GM12878 (cell line): ENCODE measurements at regions not wholly inside any gene's neighbourhood (a gene's known extent, or its start where the extent isn't known, plus 50 kb on each side); places are given as distances from the start of the nearest gene placed in this dataset.

ENCODE experiments used
- ATAC-seq: fragments of 200-7000 bp; cut with Tn5 transposase; 3 replicates; pipeline ENCODE4 v1.9.1; 2020; ENCODE audit warnings: mild to moderate bottlenecking, moderate library complexity
- BruUV-seq: library from RNA; stranded (reverse); fragments of 400-500 nt; replicated peaks from 2 replicates; lab custom pipeline; 2021; lab: Mats Ljungman, UMichigan
- CTCF ChIA-PET: fragments of 300-600 bp; sonication (Branson Sonifier 250); formaldehyde crosslinking; extraction: SDS; loops from one replicate; lab custom pipeline; 2021; ENCODE audit warnings: inconsistent platforms; lab: Yijun Ruan, JAX
- POLR2A ChIA-PET: fragments of 350-600 bp; formaldehyde crosslinking; extraction: SDS; loops from one replicate; lab custom pipeline; 2021; ENCODE audit warnings: inconsistent platforms; lab: Charles Lee
- RAD21 ChIA-PET: fragments of 300-600 bp; sonication (Branson Sonifier 250); formaldehyde crosslinking; loops from one replicate; lab custom pipeline; 2023; ENCODE audit warnings: antibody characterized with exemption; ENCODE audit not compliant: unreplicated experiment; lab: Charles Lee
- SMC1A ChIA-PET: fragments of 300-600 bp; sonication (Branson Sonifier 250); formaldehyde crosslinking; loops from one replicate; lab custom pipeline; 2023; ENCODE audit not compliant: unreplicated experiment, uncharacterized antibody; lab: Charles Lee
- DNase-seq: peaks from one replicate; pipeline ENCODE4 v3.0.0-alpha.2; 2011; ENCODE audit warnings: low read depth, low spot score
- FAIRE-seq: peaks from 3 replicates; lab custom pipeline; 2011; peaks lifted over from hg19 to GRCh38; lab: Jason Lieb, UNC
- H2AFZ ChIP-seq: 2 replicates; pipeline ENCODE4 v1.6.0; 2011; ENCODE audit warnings: low read depth, low read length, control low read depth; ENCODE audit not compliant: control insufficient read depth
- H3K27ac ChIP-seq: 2 replicates; pipeline ENCODE4 v1.5.1; 2011; ENCODE audit warnings: control low read depth; ENCODE audit not compliant: control insufficient read depth, insufficient read depth
- H3K27me3 ChIP-seq, 2 experiments: replicated peaks in 1 of 2; 2 replicates each; pipeline versions ENCODE4 v1.6.0 to v1.6.1; 2011; ENCODE audit warnings: low read length in 1 of 2; ENCODE audit not compliant: control insufficient read depth in 2 of 2, insufficient read depth in 2 of 2
- H3K36me3 ChIP-seq, 2 experiments: 2 replicates each; pipeline ENCODE4 v1.5.1; 2011; ENCODE audit warnings: low read length in 1 of 2; ENCODE audit not compliant: control insufficient read depth in 2 of 2, insufficient read depth in 2 of 2
- H3K4me1 ChIP-seq: 2 replicates; pipeline ENCODE4 v1.6.1; 2011; ENCODE audit warnings: mild to moderate bottlenecking, low read length, moderate library complexity, mixed read lengths; ENCODE audit not compliant: control insufficient read depth, insufficient read depth
- H3K4me2 ChIP-seq: 2 replicates; pipeline ENCODE4 v1.6.0; 2011; ENCODE audit warnings: control low read depth; ENCODE audit not compliant: control insufficient read depth, insufficient read depth
- H3K4me3 ChIP-seq: fragments of 200-600 bp; sonication (generic); 2 replicates; pipeline ENCODE4 v1.5.1; 2016
- H3K79me2 ChIP-seq: 2 replicates; pipeline ENCODE4 v1.6.0; 2011; ENCODE audit warnings: low read length; ENCODE audit not compliant: control insufficient read depth, insufficient read depth
- H3K9ac ChIP-seq: 2 replicates; pipeline ENCODE4 v1.8.0; 2011; ENCODE audit warnings: low read length, control low read depth, mixed read lengths; ENCODE audit not compliant: control insufficient read depth, insufficient read depth
- H3K9me3 ChIP-seq: replicated peaks from 3 replicates; pipeline ENCODE4 v1.5.1; 2011; ENCODE audit warnings: mild to moderate bottlenecking, low read length; ENCODE audit not compliant: control insufficient read depth, insufficient read depth
- H4K20me1 ChIP-seq: 2 replicates; pipeline ENCODE4 v1.6.0; 2011; ENCODE audit not compliant: control insufficient read depth, insufficient read depth
- BCL11A ChIP-seq: IDR thresholded peaks from 2 replicates; pipeline ENCODE4 v1.6.1; 2011; ENCODE audit warnings: low read depth, low read length
- CHD4 ChIP-seq: fragments of 200-600 bp; sonication (generic); IDR thresholded peaks from 2 replicates; pipeline ENCODE4 v1.6.1; 2016; ENCODE audit warnings: mild to moderate bottlenecking
- GABPA ChIP-seq: IDR thresholded peaks from 2 replicates; pipeline ENCODE4 v1.6.1; 2014; ENCODE audit warnings: antibody characterized with exemption, low read depth, mild to moderate bottlenecking, inconsistent platforms
- IKZF1 ChIP-seq: fragments of 450-650 bp; conservative IDR thresholded peaks from 2 replicates; pipeline ENCODE4 v1.6.1; 2017; ENCODE audit warnings: antibody characterized with exemption, mild to moderate bottlenecking
- IKZF2 ChIP-seq, 2 experiments: fragments of 450-650 bp; IDR thresholded peaks; 2 replicates each; pipeline ENCODE4 v1.6.1; 2017; ENCODE audit warnings: mild to moderate bottlenecking in 2 of 2, moderate library complexity in 2 of 2
- KDM1A ChIP-seq: fragments of 200-600 bp; sonication (generic); IDR thresholded peaks from 2 replicates; pipeline ENCODE4 v1.6.1; 2016; ENCODE audit warnings: borderline replicate concordance
- MEF2A ChIP-seq: IDR thresholded peaks from 2 replicates; pipeline ENCODE4 v1.6.1; 2011; ENCODE audit warnings: low read depth, mild to moderate bottlenecking, low read length, moderate library complexity; ENCODE audit not compliant: insufficient read depth
- MYC ChIP-seq: IDR thresholded peaks from 2 replicates; pipeline ENCODE4 v1.6.1; 2011; ENCODE audit warnings: mild to moderate bottlenecking, low read length, moderate library complexity, inconsistent platforms; ENCODE audit not compliant: insufficient read depth, insufficient replicate concordance, insufficient read length, severe bottlenecking
- PAX5 ChIP-seq: IDR thresholded peaks from 2 replicates; pipeline ENCODE4 v1.6.1; 2011; ENCODE audit warnings: low read depth, low read length, borderline replicate concordance
- RAD51 ChIP-seq: fragments of 450-650 bp; IDR thresholded peaks from 2 replicates; pipeline ENCODE4 v1.6.1; 2016; ENCODE audit warnings: moderate library complexity, mild to moderate bottlenecking, inconsistent platforms
- SMC3 ChIP-seq: IDR thresholded peaks from 2 replicates; pipeline ENCODE4 v1.6.1; 2011; ENCODE audit warnings: low read length, improper control_type of control experiment, borderline replicate concordance
- SREBF2 ChIP-seq: IDR thresholded peaks from 2 replicates; pipeline ENCODE4 v1.6.1; 2012; ENCODE audit warnings: mild to moderate bottlenecking, low read length
- TCF3 ChIP-seq: IDR thresholded peaks from 2 replicates; pipeline ENCODE4 v1.6.1; 2012; ENCODE audit warnings: low read depth, mild to moderate bottlenecking, low read length, borderline replicate concordance; ENCODE audit not compliant: insufficient read depth
- ZBTB4 ChIP-seq: fragments of 450-650 bp; formaldehyde crosslinking; IDR thresholded peaks from 2 replicates; pipeline ENCODE4 v1.4.0; 2022; ENCODE audit warnings: mild to moderate bottlenecking, moderate library complexity
- ZNF207 ChIP-seq: fragments of 450-650 bp; IDR thresholded peaks from 2 replicates; pipeline ENCODE4 v1.6.1; 2014; ENCODE audit warnings: antibody characterized with exemption, mild to moderate bottlenecking, borderline replicate concordance
- WGBS: methylation state at CpG from one replicate; pipeline ENCODE4 v1.1.6; 2016; ENCODE audit warnings: low lambda C conversion rate; ENCODE audit not compliant: insufficient replicate concordance, insufficient coverage; ENCODE audit errors: missing lambda C conversion rate; 5-methylcytosine and 5-hydroxymethylcytosine counted together
- in situ Hi-C: fragments of 300-500 bp; cut with MboI; formaldehyde crosslinking; loops from 9 replicates; pipeline ENCODE4 v1.14.3; 2018; ENCODE audit warnings: mixed read lengths
- intact Hi-C: fragments of 100-400 bp; cut with micrococcal nuclease; formaldehyde crosslinking; loops from one replicate; pipeline ENCODE4 v1.14.2; 2022; ENCODE audit not compliant: unreplicated experiment

DNA sequence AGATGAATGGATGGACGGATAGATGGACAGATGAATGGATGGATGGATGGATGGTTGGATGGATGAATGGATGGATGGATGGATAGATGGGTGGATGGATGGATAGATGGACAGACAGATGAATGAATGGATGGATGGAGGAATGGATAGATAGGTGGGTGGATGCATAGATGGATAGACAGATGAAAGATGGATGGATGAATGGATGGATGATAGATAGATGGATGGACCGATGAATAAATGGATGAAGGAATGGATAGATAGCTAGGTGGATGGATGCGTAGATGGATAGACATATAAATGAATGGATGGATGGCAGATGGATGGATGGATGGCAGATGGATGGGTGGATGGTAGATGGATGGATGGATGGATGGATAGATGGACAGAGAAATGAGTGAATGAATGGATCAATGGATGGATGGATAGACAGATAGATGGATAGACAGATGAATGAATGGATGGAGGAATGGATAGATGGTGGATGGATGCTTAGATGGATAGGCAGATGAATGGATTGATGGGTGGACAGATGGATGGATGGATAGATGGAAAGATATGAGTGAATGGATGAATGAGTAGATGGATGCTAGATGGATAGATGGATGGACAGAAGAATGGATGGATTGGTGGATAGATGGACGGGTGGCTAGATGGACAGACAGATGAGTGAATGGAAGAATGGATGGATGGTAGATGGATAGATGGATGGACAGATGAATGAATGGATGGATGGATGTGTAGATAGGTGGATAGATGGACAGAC, 167.9 kb downstream of the TRIM43 start:
- intact Hi-C loops (no loop called here), in situ Hi-C loops (no loop called here)
- Histone ChIP-seq H3K9ac (no peak overlapping the region), H3K79me2 (no peaks in the 10 kb centered on the region), H3K4me2 (no peak overlapping the region), H3K9me3 (no peaks in the 10 kb centered on the region), H3K27ac (no peak overlapping the region), H4K20me1 (no peaks in the 10 kb centered on the region), H3K4me1 (no peaks in the 10 kb centered on the region), H2AFZ (no peak overlapping the region), H3K36me3 (no peaks in the 10 kb centered on the region), H3K4me3 (no peak overlapping the region)
- DNase-seq (no peak), ATAC-seq (no peak), FAIRE-seq (no peak)
- BruUV-seq: no TSS peak
- 41% methylated on average over 4 of the region's 4 CpGs for WGBS
- POLR2A ChIA-PET: no interaction called here
- SMC1A ChIA-PET: no interaction called here
- RAD21 ChIA-PET: no interaction called here
- TF ChIP-seq IKZF1 (no peak), ZBTB4 (no peak), CHD4 (no peak), GABPA (no peak), IKZF2 (IDR thresholded peaks at IDR 0.05) (no peak), ZNF207 (no peak), SREBF2 (no peak), RAD51 (no peak), PAX5 (no peak), TCF3 (no peak), KDM1A (no peak), BCL11A (no peak), MYC (no peak), MEF2A (no peak), SMC3 (no peak)
- TF ChIP-seq, all 136 proteins: peak for 0
- H3K27me3 ChIP-seq: peaks cover 0 to 1% of the 10 kb centered on the region in 2 experiments; a peak in 1 of 4 replicates
- CTCF ChIA-PET: no interaction called here
